PC-9 (cell line): ENCODE measurements at regions not wholly inside any gene's neighbourhood (a gene's known extent, or its start where the extent isn't known, plus 50 kb on each side); places are given as distances from the start of the nearest gene placed in this dataset.

Experiments
- BruUV-seq: library from RNA; stranded (reverse); fragments of 400-500 nt; replicated peaks from 2 replicates; lab custom pipeline; 2021; lab: Mats Ljungman, UMichigan
- CTCF ChIA-PET: fragments of 300-600 bp; sonication (Branson Sonifier 250); formaldehyde crosslinking; loops from one replicate; lab custom pipeline; 2022; ENCODE audit warnings: antibody characterized with exemption; lab: Charles Lee
- POLR2A ChIA-PET: fragments of 300-600 bp; sonication (Branson Sonifier 250); formaldehyde crosslinking; loops from one replicate; lab custom pipeline; 2022; ENCODE audit warnings: antibody characterized with exemption; ENCODE audit not compliant: unreplicated experiment; lab: Charles Lee
- DNase-seq, 2 experiments: peaks; one replicate each; pipeline versions ENCODE4 v3.0.0 to v3.0.0-alpha.2; 2015 to 2022; ENCODE audit warnings: mixed read lengths in 1 of 2
- H2AFZ ChIP-seq: fragments of 200-600 bp; sonication (generic); 2 replicates; pipeline ENCODE4 v1.8.1; 2017; ENCODE audit warnings: antibody characterized with exemption
- H3F3A ChIP-seq: fragments of 200-600 bp; sonication (generic); 2 replicates; pipeline ENCODE4 v1.8.1; 2017; ENCODE audit warnings: antibody characterized with exemption, mild to moderate bottlenecking, low read depth; ENCODE audit not compliant: insufficient read depth
- H3K27ac ChIP-seq: fragments of 200-600 bp; sonication (generic); 2 replicates; pipeline ENCODE4 v1.6.1; 2016; ENCODE audit warnings: mixed run types
- H3K27me3 ChIP-seq: fragments of 200-600 bp; sonication (generic); 2 replicates; pipeline ENCODE4 v1.6.1; 2016; ENCODE audit warnings: low read depth, mixed run types; ENCODE audit not compliant: insufficient read depth
- H3K36me3 ChIP-seq: fragments of 200-600 bp; sonication (generic); 2 replicates; pipeline ENCODE4 v1.6.1; 2016; ENCODE audit warnings: low read depth, mixed run types
- H3K4me1 ChIP-seq: fragments of 200-600 bp; sonication (generic); replicated peaks from 2 replicates; pipeline ENCODE4 v1.6.1; 2016; ENCODE audit warnings: mixed run types; ENCODE audit not compliant: insufficient read depth
- H3K4me2 ChIP-seq: fragments of 200-600 bp; sonication (generic); 2 replicates; pipeline ENCODE4 v1.6.1; 2017; ENCODE audit warnings: mixed run types
- H3K4me3 ChIP-seq: fragments of 200-600 bp; sonication (generic); 2 replicates; pipeline ENCODE4 v1.6.1; 2016; ENCODE audit warnings: mixed run types
- H3K79me2 ChIP-seq: fragments of 200-600 bp; sonication (generic); 2 replicates; pipeline ENCODE4 v1.6.1; 2017; ENCODE audit warnings: low read depth, mixed run types
- H3K9me2 ChIP-seq: fragments of 200-600 bp; sonication (generic); 2 replicates; pipeline ENCODE4 v1.8.1; 2017; ENCODE audit warnings: mild to moderate bottlenecking; ENCODE audit not compliant: insufficient read depth
- H3K9me3 ChIP-seq: fragments of 200-600 bp; sonication (generic); 2 replicates; pipeline ENCODE4 v1.8.1; 2016; ENCODE audit warnings: low read depth; ENCODE audit not compliant: insufficient read depth
- H4K20me1 ChIP-seq: fragments of 200-600 bp; sonication (generic); 2 replicates; pipeline ENCODE4 v1.8.1; 2017; ENCODE audit not compliant: insufficient read depth
- CTCF ChIP-seq: fragments of 200-600 bp; sonication (generic); conservative IDR thresholded peaks from 2 replicates; pipeline ENCODE4 v1.6.1; 2017; ENCODE audit warnings: mixed run types, antibody characterized with exemption, mild to moderate bottlenecking, moderate library complexity
- EZH2 ChIP-seq: fragments of 200-600 bp; sonication (generic); IDR thresholded peaks from 2 replicates; pipeline ENCODE4 v1.8.0; 2017; ENCODE audit warnings: antibody characterized with exemption, low read depth
- intact Hi-C: fragments of 100-400 bp; cut with micrococcal nuclease; formaldehyde crosslinking; loops from one replicate; pipeline ENCODE4 v1.10.0; 2022; ENCODE audit not compliant: unreplicated experiment

GRCh38 chr3:104503022-104503421 lies 863.7 kb upstream of the ALCAM start:
- BruUV-seq: no TSS peak
- Histone ChIP-seq H3K79me2 (no peaks in the 10 kb centered on the region), H3F3A (no peaks in the 10 kb centered on the region), H3K36me3 (no peaks in the 10 kb centered on the region), H3K27me3 (no peaks in the 10 kb centered on the region), H3K4me3 (no peak overlapping the region), H3K4me2 (no peak overlapping the region), H3K9me3 (no peaks in the 10 kb centered on the region), H3K4me1 (no peaks in the 10 kb centered on the region), H3K27ac (no peak overlapping the region), H2AFZ (peak overlapping the region; percentile 11; the same call in 1 of the 2 replicates), H3K9me2 (no peaks in the 10 kb centered on the region), H4K20me1 (no peaks in the 10 kb centered on the region)
- intact Hi-C loops: no loop called here
- ChIA-PET CTCF (no interaction called here), POLR2A (no interaction called here)
- DNase-seq: no peak
- TF ChIP-seq CTCF: no peak
- no peak for TF ChIP-seq EZH2

GRCh38 chr3:104510131-104510849 lies 856.4 kb upstream of the ALCAM start:
- Histone ChIP-seq H3F3A (no peaks in the 10 kb centered on the region), H3K27me3 (no peaks in the 10 kb centered on the region), H3K4me3 (no peak overlapping the region), H3K27ac (no peak overlapping the region), H4K20me1 (no peaks in the 10 kb centered on the region), H3K9me2 (no peaks in the 10 kb centered on the region), H2AFZ (no peak overlapping the region), H3K4me1 (no peaks in the 10 kb centered on the region), H3K79me2 (no peaks in the 10 kb centered on the region), H3K4me2 (no peak overlapping the region), H3K36me3 (no peaks in the 10 kb centered on the region), H3K9me3 (no peaks in the 10 kb centered on the region)
- intact Hi-C loops: no loop called here
- BruUV-seq: no TSS peak
- no peak for TF ChIP-seq CTCF
- TF ChIP-seq EZH2: no peak
- ChIA-PET POLR2A (no interaction called here), CTCF (no interaction called here)
- no peak for DNase-seq

DNA sequence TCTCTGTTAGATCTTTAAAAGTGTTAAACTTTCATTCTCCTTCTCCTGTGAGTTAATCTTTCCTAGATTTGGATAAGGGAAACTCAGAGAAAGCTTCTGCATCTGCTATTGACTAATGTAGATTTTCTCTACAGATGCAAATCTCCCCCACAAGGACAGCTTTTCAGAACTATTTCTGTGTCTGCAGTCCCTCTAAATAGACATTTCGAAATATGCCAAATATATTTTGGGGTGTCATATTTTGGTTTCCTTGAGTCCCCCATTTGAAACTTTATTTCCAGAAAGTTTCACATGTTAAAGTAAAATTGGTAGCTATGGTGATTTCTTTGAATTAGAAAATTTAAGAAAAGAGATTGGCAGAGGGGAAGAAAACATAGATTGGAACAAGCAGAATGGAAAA lies 852.3 kb upstream of the ALCAM start:
- Histone ChIP-seq H4K20me1 (no peaks in the 10 kb centered on the region), H3K79me2 (no peaks in the 10 kb centered on the region), H3K27ac (no peak overlapping the region), H3K4me1 (no peaks in the 10 kb centered on the region), H3K9me3 (no peaks in the 10 kb centered on the region), H3F3A (no peaks in the 10 kb centered on the region), H3K27me3 (no peaks in the 10 kb centered on the region), H3K36me3 (no peaks in the 10 kb centered on the region), H2AFZ (no peak overlapping the region), H3K4me2 (no peak overlapping the region), H3K9me2 (no peaks in the 10 kb centered on the region), H3K4me3 (no peak overlapping the region)
- TF ChIP-seq CTCF: no peak
- no peak for TF ChIP-seq EZH2
- intact Hi-C loops: no loop called here
- POLR2A ChIA-PET: no interaction called here
- no TSS peak for BruUV-seq
- no peak for DNase-seq
- CTCF ChIA-PET: no interaction called here
